ENCODE measurements at regions not wholly inside any gene's neighbourhood (a gene's known extent, or its start where the extent isn't known, plus 50 kb on each side); places are given as distances from the start of the nearest gene placed in this dataset.
"Not testable (repeated sequence)": the region's sequence is repeated elsewhere in the genome, so short reads cannot be mapped to it uniquely, and the experiment has no call there.

DNA sequence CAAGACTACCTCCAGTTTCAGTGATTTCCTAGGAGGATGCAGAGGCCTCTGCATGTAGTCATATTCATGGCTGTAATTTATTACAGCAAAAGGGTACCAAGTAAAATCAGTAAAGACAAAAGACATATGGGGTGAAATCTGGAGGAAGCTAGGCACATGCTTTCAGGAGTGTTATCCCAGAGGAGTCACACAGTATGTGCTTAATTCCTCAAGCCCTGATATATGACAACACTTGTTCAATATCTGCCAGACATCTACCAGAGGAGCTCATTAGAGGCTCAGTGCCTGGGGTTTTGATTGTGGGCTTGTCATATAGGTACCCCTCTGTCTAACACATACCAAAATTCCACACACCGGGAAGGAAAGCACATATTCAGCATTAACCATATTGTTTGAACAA is 283.8 kb downstream of the CXCL12 start:
- DNase-seq (ENCODE audit: low spot score): no peak

- no peak for DNase-seq (ENCODE audit: low spot score)
Measured at GRCh38 chr10:44099511-44099910, 285.4 kb downstream of the CXCL12 start.

DNA sequence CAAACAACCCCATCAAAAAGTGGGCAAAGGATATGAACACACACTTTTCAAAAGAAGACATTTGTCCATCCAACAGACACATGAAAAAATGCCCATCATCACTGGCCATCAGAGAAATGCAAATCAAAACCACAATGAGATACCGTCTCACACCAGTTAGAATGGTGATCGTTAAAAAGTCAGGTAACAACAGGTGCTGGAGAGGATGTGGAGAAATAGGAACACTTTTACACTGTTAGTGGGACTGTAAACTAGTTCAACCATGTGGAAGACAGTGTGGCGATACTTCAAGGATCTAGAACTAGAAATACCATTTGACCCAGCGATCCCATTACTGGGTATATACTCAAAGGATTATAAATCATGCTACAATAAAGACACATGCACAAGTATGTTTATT is 288.7 kb downstream of the CXCL12 start:
- not testable (repeated sequence) for DNase-seq (ENCODE audit: low spot score)

- DNase-seq (ENCODE audit: low spot score): no peak
Measured at GRCh38 chr10:44089671-44090070, 295.2 kb downstream of the CXCL12 start.

- DNase-seq (ENCODE audit: low spot score): no peak
Measured at GRCh38 chr10:44087403-44087802, 297.5 kb downstream of the CXCL12 start.

- no peak for DNase-seq (ENCODE audit: low spot score)
Measured at GRCh38 chr10:44083719-44084400, 301.0 kb downstream of the CXCL12 start.

GRCh38 chr10:44071479-44071878 is 313.4 kb downstream of the CXCL12 start:
- DNase-seq (ENCODE audit: low spot score): no peak

GRCh38 chr10:44070282-44070681 is 314.6 kb downstream of the CXCL12 start:
- no peak for DNase-seq (ENCODE audit: low spot score)

GRCh38 chr10:44069573-44069972 is 315.3 kb downstream of the CXCL12 start:
- no peak for DNase-seq (ENCODE audit: low spot score)

- no peak for DNase-seq (ENCODE audit: low spot score)
Measured at GRCh38 chr10:44068716-44069482, 316.0 kb downstream of the CXCL12 start.

DNA sequence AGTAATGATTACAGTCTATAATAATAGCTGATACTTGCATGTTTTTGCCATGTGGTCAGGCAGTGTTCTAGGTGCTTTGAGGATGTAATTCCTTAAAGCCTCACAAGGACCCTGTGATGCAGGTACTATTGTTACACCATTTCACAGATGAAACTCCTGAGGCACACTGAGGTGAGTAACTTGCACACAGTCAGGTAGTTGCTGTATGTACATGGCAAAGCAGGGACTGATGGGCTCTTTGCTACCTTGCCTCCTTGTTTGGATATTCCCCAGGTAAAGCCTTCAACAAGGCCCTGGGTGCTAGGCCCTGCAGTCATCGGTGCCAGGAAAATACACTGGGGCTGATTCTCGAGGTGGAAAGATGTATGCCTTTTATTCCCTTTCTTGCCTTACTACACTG is 317.5 kb downstream of the CXCL12 start:
- DNase-seq (ENCODE audit: low spot score): no peak

DNA sequence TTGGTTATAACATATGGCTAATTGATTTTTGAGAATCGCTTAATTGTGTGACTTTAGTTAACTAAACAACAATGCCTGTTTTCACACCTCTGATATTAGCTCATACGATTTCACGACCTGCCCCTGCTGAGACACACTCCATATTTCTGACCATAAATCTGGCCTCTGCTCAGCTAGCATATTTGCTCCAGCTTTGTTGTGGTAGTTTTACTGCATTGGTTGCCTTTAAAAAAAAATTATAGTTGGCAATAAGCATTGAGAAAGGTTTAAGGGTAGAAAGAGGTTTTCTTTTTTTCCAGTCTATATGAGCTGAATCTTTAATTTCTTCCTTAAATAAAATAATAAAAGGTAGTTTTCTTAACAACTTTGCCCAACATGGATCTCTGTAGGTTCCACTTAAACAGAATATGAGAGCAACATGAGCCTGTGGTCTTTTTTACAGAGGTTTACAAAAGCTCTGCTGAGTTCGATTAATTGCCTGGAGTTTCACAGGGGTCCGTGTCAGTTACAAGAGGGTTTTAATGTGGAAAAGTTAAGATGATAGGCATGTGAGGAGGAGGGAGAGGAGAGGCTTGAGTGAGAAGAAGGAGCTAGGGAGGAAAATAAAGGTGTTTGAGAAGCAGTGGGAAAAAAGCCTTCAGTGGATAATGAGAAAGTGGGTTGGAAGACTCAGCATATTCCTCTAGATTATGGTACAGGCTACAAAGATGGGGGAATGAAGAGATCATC is 318.2 kb downstream of the CXCL12 start:
- DNase-seq (ENCODE audit: low spot score): no peak

- no peak for DNase-seq (ENCODE audit: low spot score)
Measured at GRCh38 chr10:44065788-44066526, 318.9 kb downstream of the CXCL12 start.

- DNase-seq (ENCODE audit: low spot score): no peak
Measured at GRCh38 chr10:44064987-44065787, 319.7 kb downstream of the CXCL12 start.

DNA sequence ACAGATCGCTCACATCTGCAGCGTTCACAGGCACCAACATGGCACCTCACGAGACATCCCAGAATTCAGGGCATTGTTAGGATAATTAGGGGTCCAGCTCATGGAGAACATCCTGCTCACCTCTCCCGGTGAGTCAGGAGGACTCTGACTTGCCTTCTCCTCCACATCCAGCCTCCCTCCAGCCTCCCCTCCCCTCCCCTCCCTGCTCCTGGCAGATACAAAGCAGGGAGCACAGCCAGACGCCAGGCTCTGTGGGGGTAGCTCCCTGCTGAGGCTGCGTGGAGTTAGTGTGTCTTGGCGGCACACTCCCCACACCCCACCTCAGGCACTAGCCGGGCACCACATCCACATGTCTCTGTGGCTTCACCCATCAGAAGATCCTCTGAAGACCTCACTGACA is 320.6 kb downstream of the CXCL12 start:
- DNase-seq (ENCODE audit: low spot score): no peak

GRCh38 chr10:44063686-44064085 is 321.2 kb downstream of the CXCL12 start:
- no peak for DNase-seq (ENCODE audit: low spot score)

DNA sequence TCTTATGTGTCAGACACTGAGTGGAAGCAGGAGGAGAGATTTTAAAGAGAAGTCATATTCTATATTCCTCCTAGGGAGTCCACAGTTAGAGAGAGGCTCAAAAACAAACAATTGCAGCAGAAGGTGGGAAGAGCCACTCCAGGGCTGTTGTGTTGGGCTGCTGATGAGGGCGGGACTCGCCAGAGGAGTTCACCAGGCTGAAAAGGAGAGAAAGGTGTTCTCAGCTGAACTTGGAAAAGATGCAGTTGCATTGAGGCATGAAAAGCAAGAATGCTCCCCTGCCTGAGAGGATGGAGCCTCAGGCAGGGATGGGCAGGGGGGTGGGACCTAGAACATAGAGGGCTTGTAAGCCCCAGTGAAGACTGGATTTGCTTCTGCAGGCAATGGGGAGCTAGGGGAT is 324.2 kb downstream of the CXCL12 start:
- DNase-seq (ENCODE audit: low spot score): no peak

GRCh38 chr10:44060221-44060620 is 324.7 kb downstream of the CXCL12 start:
- DNase-seq (ENCODE audit: low spot score): no peak

GRCh38 chr10:44058259-44058658 is 326.6 kb downstream of the CXCL12 start:
- DNase-seq (ENCODE audit: low spot score): no peak

GRCh38 chr10:44056967-44057805 is 327.7 kb downstream of the CXCL12 start:
- DNase-seq (ENCODE audit: low spot score): no peak

DNA sequence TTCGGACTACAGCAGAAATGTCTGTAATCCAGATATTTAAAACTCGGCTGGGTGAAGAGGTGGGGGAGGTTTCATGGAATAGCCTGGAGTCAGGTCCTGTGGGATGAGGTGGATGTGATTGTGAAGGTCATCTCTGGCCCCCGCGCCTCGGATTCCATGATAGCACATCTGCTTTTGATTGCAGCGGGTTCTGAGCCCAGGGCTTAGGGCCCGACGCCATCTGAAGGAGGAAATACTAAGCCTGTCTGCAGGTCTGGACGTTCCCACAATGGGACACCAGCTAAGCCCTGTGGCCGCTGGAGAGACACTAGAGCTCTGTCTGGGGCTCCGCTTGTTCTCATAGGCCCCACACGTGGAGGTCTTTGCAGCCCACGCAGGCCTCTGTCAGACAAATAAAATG is 328.7 kb downstream of the CXCL12 start:
- DNase-seq (ENCODE audit: low spot score): no peak
